Amniotic stem cell (primary cell): ENCODE measurements at regions not wholly inside any gene's neighbourhood (a gene's known extent, or its start where the extent isn't known, plus 50 kb on each side); places are given as distances from the start of the nearest gene placed in this dataset.

Experiments used
- DNase-seq: peaks from one replicate; lab custom pipeline; 2025; lab: John Stamatoyannopoulos, UW

- no peak for DNase-seq
Measured at GRCh38 chr3:107969994-107970819, 120.6 kb downstream of the CD47 start.

- no peak for DNase-seq
Measured at GRCh38 chr3:107969525-107969924, 121.3 kb downstream of the CD47 start.

- no peak for DNase-seq
Measured at GRCh38 chr3:107966276-107966675, 124.6 kb downstream of the CD47 start.

GRCh38 chr3:107965136-107965655 is 125.6 kb downstream of the CD47 start:
- no peak for DNase-seq

- no peak for DNase-seq
Measured at GRCh38 chr3:107963581-107963980, 127.2 kb downstream of the CD47 start.

- no peak for DNase-seq
Measured at GRCh38 chr3:107962946-107963345, 127.9 kb downstream of the CD47 start.

- no peak for DNase-seq
Measured at GRCh38 chr3:107962037-107962436, 128.8 kb downstream of the CD47 start.

GRCh38 chr3:107959550-107960154 is 131.2 kb downstream of the CD47 start:
- DNase-seq: no peak

- no peak for DNase-seq
Measured at GRCh38 chr3:107958146-107958545, 132.7 kb downstream of the CD47 start.

- no peak for DNase-seq
Measured at GRCh38 chr3:107956991-107957900, 133.6 kb downstream of the CD47 start.

GRCh38 chr3:107954845-107955244 is 136.0 kb downstream of the CD47 start:
- no peak for DNase-seq

GRCh38 chr3:107953722-107954121 is 137.1 kb downstream of the CD47 start:
- DNase-seq: no peak

- DNase-seq: no peak
Measured at GRCh38 chr3:107951126-107951525, 139.7 kb downstream of the CD47 start.

- DNase-seq: no peak
Measured at GRCh38 chr3:107950417-107950816, 140.4 kb downstream of the CD47 start.

GRCh38 chr3:107949394-107949970 is 141.3 kb downstream of the CD47 start:
- DNase-seq: no peak

- no peak for DNase-seq
Measured at GRCh38 chr3:107947203-107947602, 143.6 kb downstream of the CD47 start.

GRCh38 chr3:107946700-107947099 is 144.1 kb downstream of the CD47 start:
- DNase-seq: no peak

GRCh38 chr3:107945417-107946094 is 145.3 kb downstream of the CD47 start:
- no peak for DNase-seq

GRCh38 chr3:107943786-107944523 is 146.9 kb downstream of the CD47 start:
- DNase-seq: no peak

GRCh38 chr3:107942951-107943749 is 147.7 kb downstream of the CD47 start:
- DNase-seq: no peak
